Stimulated activated CD4-positive, alpha-beta T cell treated with anti-CD3 and anti-CD28 coated beads, Interleukin-1b, Interleukin-23, amount 100 ng/mL, for 4 hours (primary cell): ENCODE measurements at regions not wholly inside any gene's neighbourhood (a gene's known extent, or its start where the extent isn't known, plus 50 kb on each side); places are given as distances from the start of the nearest gene placed in this dataset.
"Not testable (repeated sequence)": the region's sequence is repeated elsewhere in the genome, so short reads cannot be mapped to it uniquely, and the experiment has no call there.

Experiments
- DNase-seq, 2 donors: peaks; one replicate each; pipeline ENCODE4 v3.0.0-alpha.2; 2020; ENCODE audit warnings: low read depth in 2 of 2

DNA sequence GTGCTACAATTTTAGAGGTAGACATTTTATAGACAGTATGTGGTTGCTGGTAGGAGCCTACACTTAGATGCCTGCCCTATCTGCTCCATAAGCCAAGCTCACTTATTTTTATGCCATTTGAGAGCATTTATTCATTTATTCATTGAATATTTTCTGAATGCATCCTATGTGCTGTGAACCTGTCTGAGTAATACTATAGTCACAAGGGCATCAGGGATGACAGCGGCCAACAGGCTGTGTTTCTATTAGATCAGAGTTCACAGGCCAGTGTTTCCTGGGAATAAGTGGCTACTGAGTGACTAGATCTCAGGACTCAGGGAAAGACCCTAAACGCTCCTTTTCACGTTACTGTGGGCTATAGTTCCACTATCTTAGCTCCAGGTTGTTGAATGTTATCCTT lies 235.2 kb upstream of the MSX2 start:
- no peak for DNase-seq

GRCh38 chr5:174489920-174490597 lies 234.3 kb upstream of the MSX2 start:
- no peak for DNase-seq

DNA sequence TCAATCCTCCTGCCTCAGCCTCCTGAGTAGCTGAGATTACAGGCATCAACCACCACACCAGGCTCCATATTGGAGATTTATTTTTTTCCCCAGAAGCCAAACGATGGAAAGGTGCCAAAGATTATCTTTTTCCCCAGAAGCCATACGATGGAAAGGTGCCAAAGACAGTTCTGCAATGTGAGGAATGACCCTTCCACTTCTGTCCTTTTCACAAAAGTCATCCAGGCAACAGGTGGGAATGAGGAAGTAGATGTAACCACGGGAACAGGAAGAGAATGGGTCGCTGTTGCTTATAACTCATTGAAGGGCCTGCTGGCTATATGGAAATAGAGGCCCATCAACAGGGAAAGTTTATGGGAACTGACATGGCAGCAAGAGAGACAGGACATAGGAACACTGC lies 233.7 kb upstream of the MSX2 start:
- no peak for DNase-seq

DNA sequence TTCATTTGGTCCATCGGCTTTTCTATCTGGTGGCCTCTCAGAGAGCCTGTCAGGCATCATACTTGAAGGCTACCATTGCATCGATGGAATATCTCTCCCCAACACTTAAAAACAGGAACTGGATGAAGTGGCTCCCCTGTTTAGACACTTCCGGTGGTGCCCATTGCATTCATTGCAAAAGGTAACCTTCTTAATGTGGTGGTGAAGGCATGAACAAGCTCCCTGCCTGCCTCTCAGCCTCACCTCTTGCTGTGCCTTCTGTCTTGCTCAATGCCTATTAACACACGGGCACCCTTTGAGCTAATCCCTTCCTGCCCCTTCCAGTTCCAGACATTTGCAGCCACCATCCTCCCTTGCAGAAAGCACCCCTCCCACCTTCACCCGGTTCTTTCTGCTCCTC lies 233.1 kb upstream of the MSX2 start:
- DNase-seq: no peak

GRCh38 chr5:174491761-174492350 lies 232.5 kb upstream of the MSX2 start:
- no peak for DNase-seq

DNA sequence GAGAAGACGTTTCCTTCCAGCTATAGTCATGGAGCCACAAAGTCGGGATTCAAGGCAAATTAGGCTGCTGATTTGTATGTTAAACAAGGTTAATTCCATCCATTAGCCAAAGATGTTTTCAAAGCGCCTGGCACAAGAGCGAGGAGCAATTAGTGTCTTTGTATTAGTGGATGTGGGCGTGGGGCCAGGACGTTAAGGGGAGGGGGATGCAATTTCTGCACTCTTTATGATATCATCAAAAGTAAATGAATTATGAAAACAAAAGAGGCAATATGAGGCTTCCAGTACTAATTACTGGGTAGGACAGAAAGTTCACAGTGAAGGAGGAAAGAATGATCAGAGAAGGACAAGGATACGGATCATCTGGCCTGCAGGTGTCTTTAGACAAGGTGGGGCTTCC lies 230.9 kb upstream of the MSX2 start:
- DNase-seq: no peak

GRCh38 chr5:174497939-174498338 lies 226.4 kb upstream of the MSX2 start:
- not testable (repeated sequence) for DNase-seq

DNA sequence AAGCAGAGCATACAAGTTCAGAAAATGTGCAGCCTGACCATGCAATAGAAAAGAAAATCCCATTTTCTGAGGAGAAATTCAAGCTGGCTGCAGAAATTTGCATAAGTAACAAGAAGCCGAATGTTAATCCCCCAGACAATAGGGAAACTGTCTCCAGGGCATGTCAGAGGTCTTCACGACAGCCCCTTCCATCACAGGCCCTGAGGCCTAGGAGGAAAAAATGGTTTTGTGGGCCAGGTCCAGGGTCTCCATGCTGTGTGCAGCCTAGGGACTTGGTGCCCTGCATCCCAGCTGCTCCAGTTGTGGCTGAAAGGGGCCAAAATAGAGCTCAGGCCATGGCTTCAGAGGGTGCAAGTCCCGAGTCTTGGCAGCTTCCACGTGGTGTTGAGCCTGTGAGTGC lies 225.8 kb upstream of the MSX2 start:
- DNase-seq: not testable (repeated sequence)

- no peak for DNase-seq
Measured at GRCh38 chr5:174500636-174501035, 223.7 kb upstream of the MSX2 start.

DNA sequence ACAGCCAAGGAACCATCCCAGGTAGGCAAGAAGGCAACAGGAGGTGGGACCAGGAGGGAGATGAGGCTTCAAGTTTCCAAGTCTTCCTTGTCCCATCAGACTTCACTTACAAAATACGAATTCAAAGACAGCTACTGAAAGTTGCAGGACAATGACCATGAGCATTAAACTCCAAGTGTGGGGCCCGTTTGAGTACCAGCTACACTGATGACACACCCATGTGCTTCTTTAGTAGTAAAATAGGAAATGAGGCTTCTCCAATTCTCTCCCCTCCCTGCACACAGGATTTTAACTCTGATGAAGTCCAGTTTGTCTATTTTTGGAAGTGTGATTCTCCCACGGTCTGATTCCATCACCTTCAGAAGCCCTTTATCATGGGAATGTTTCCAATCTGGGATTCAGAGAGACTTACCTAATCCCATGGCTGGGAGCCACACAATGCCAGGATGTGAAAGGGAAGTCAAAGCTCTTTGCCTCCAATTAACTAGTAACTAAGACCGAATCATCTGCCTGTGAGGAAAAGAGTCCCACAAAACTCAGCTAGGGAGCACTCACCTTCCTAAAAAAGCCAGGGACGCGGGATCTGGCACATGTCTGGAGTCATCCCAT lies 222.8 kb upstream of the MSX2 start:
- no peak for DNase-seq

DNA sequence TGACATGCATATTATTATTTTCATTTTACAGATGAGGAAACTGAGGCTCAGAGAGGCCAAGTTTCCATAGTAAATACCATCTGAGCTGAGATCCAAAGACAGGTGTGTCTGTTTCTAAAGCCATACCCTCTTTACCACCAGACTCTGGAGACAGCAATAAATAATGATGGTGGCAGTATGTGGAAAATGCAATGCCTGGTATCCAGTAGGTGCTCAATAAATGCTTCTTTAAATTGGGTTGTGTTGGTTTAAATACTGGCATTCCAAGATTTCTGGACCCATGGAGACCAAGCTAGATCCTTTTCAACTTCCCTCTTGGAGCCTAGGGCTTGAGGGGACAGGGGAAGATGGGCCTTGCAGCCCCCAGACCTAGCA lies 221.3 kb upstream of the MSX2 start:
- no peak for DNase-seq

DNA sequence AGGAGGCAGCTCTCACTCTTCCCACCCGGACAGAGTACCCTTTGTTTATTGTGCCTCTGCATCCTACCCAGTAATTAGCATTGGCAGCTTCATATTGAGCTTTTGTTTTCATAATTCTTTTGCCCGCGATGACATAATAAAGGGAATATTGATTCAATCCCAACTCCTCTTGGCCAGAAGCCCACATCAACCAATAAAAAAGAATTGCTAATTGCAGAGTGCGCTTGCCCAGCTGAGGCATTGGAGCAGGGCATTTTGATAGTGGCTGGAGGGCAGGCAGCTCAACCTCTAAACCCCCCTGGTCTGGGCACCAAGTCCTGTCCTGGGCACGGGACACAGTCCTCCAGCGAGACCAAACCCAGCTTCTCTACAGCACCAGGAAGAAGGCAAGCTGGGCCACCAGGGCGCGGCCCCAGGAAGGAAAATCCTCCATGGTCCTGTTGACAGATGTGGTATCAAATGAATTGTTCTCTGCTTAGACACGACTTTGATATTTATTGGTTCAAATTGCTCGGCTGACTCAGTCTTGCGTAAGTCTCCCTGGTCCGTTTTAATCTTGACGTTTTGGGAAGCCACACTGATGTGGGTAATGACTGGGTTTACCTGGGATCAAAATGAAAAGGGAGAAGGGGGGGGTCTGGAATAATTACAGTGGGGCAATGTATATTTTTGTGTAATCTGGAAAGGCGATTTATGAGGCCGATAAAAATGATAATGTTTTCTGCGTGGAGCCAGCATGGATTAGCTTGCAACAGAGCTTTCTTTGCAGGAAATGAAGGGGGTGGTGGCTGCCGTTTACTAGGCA lies 220.7 kb upstream of the MSX2 start:
- no peak for DNase-seq

DNA sequence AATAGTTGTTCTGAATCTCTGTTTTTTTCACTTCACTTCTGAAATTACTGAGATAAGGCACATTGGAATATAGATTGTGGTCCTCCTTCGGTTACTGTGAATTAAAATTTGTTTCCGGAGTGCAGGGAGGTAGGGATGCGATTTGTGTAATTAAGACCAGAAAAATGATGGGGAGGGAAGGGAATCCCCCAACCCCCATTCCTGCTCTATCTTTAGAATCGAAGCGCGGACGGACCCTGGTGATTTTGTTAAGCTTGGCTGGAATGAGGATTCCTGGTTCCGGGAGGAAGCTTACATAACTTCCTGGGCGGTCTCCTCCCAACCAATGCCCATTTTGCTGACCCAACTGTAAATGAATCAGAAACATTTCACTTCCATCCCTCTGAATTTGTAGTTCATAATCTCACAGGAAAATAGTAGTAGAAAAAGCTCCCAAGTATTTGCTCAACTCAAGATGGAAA lies 220.1 kb upstream of the MSX2 start:
- DNase-seq: no peak

DNA sequence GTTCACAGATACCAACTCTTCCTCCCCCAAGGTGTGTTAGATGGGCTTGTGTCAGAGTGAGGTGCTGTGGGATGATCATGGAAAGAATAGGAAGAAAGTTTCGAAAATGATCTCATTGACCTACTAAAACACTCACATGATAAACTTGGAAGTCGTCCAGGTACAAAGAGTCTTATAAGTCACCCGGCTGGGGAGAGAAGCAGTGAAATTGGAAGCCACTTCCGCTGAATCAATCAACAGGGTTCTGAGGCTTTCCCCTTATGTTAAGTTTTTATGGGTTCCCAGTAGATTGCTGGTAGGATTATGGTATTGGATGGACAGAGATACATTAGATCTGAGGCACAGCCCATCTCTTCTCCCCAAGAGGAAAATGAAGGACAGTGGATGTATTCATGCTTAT lies 218.8 kb upstream of the MSX2 start:
- DNase-seq: no peak

DNA sequence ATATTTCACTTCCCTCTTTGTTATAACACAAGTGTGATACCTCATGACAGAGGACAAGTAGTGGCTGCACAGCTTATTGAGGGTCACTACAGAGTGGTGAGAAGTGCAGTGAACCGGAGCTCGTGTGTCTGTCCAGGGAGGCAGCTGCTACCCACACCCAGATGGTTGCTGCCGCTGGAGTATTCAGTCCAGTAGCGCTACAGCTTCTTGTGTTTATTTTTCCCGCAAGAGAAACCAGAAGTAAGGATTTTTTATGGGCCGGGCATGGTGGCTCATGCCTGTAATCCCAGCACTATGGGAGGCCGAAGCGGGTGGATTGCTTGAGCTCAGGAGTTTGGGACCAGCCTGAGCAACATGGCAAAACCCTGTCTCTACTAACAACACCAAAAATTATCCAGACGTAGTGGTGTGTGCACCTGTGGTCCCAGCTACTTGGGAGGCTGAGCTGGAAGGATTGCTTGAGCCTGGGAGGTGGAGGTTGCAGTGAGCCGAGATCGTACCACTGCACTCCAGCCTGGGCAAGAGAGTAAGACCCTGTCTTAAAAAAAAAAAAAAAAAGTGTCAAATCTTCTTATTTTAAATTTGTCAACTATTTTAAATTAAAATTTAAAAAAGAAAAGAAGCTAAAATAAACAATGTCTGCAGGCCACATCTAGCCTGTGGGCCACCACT lies 213.5 kb upstream of the MSX2 start:
- not testable (repeated sequence) for DNase-seq

DNA sequence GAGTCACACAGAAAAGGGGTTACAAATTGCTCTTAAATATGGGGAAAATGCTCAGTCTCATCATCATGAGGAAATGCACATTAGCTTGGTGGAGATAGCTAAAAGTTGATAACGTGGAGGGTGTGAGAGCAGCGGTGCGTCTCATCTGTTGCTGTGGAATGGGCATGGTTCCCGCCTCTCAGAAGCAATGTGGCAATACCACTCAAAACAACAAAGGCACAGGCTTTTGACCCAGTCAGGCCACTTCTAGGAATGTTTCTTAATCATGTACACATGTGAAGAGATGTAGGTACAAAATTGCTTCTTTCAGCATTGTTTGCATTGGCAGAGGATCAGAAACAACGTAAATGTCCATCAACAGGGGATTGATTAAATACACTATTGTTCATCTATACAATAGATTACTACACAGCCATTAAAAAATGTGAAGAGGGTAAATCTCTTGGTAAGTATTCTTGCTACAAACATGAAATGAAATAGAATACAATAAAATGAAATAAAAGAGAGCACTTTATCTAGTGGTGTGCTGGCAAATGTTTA lies 212.6 kb upstream of the MSX2 start:
- no peak for DNase-seq

GRCh38 chr5:174514325-174514724 lies 210.1 kb upstream of the MSX2 start:
- DNase-seq: no peak

DNA sequence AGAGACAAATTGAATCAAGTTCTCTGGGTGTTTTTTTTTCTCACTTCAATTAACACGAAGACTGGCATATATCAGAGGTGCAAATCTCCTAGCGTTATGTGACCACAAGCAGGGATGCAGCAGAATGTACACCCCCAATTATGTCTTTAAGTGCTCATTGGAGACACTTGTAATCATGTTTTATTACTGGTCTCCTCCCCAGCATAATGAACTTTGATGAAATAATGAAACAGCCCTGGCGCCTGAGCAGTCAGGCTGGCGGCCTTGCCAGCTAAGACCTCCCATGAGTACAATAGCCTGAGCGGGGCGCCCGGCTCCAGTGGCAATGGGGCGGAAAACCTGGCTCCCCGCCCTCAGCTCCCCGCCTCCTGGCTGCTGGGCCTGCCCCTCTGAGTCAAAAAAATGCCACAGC lies 209.4 kb upstream of the MSX2 start:
- DNase-seq: no peak

GRCh38 chr5:174516741-174517140 lies 207.6 kb upstream of the MSX2 start:
- no peak for DNase-seq

- no peak for DNase-seq
Measured at GRCh38 chr5:174518512-174518911, 205.9 kb upstream of the MSX2 start.
